K562 (cell line): ENCODE measurements at regions not wholly inside any gene's neighbourhood (a gene's known extent, or its start where the extent isn't known, plus 50 kb on each side); places are given as distances from the start of the nearest gene placed in this dataset.

Source experiments
- ATAC-seq: fragments of 200-7000 bp; cut with Tn5 transposase; 3 replicates; pipeline ENCODE4 v1.9.1; 2020; ENCODE audit warnings: moderate library complexity
- BruUV-seq: library from RNA; stranded (reverse); fragments of 400-500 nt; replicated peaks from 2 replicates; lab custom pipeline; 2021; lab: Mats Ljungman, UMichigan
- CTCF ChIA-PET: fragments of 300-600 bp; formaldehyde crosslinking; extraction: SDS; loops from one replicate; lab custom pipeline; 2021; ENCODE audit warnings: low intra/inter-chr PET ratio; lab: Yijun Ruan, JAX
- POLR2A ChIA-PET: fragments of 300-600, 350-650 bp; sonication (Branson Sonifier 250); formaldehyde crosslinking; extraction: SDS; loops from one replicate; lab custom pipeline; 2021; ENCODE audit warnings: antibody characterized with exemption, inconsistent platforms; lab: Yijun Ruan, JAX
- DNase-seq, 4 experiments: peaks; one replicate each; pipeline versions ENCODE4 v3.0.0 to v3.0.0-alpha.2; 2011 to 2018; ENCODE audit warnings: low spot score in 3 of 4, mixed read lengths in 3 of 4; ENCODE audit errors: extremely low read depth in 1 of 4
- FAIRE-seq: peaks from 2 replicates; lab custom pipeline; 2011; peaks lifted over from hg19 to GRCh38; lab: Jason Lieb, UNC
- H2AFZ ChIP-seq: 2 replicates; pipeline ENCODE4 v1.6.0; 2011; ENCODE audit warnings: low read depth, low read length, control low read depth, inconsistent platforms
- H3K27ac ChIP-seq: fragments of 200-600 bp; 3 replicates; pipeline ENCODE4 v1.8.0; 2011; ENCODE audit warnings: low read depth, mild to moderate bottlenecking, control low read depth, inconsistent platforms, low read length, moderate library complexity, mixed read lengths; ENCODE audit errors: extremely low read depth
- H3K27me3 ChIP-seq, 2 experiments: fragments of 300-600 bp in 1 of 2; 2 replicates in 1 of 2; 3 replicates in 1 of 2; pipeline versions ENCODE4 v1.6.0 to v1.8.0; 2011; ENCODE audit warnings: inconsistent platforms in 2 of 2, low read length in 2 of 2, mild to moderate bottlenecking in 1 of 2, mixed read lengths in 1 of 2, moderate library complexity in 1 of 2; ENCODE audit not compliant: control insufficient read depth in 2 of 2, insufficient read depth in 2 of 2
- H3K36me3 ChIP-seq: fragments of 300-600 bp; 3 replicates; pipeline ENCODE4 v1.8.0; 2011; ENCODE audit warnings: mild to moderate bottlenecking, low read length, inconsistent platforms; ENCODE audit not compliant: control insufficient read depth, insufficient read depth
- H3K4me1 ChIP-seq, 2 experiments: fragments of 200-600 bp in 1 of 2; replicated peaks in 1 of 2; 2 replicates in 1 of 2; 3 replicates in 1 of 2; pipeline versions ENCODE4 v1.5.1 to v1.8.0; 2011; ENCODE audit warnings: inconsistent platforms in 2 of 2, low read length in 2 of 2, mild to moderate bottlenecking in 1 of 2, mixed read lengths in 1 of 2, moderate library complexity in 1 of 2; ENCODE audit not compliant: control insufficient read depth in 2 of 2, insufficient read depth in 2 of 2
- H3K4me2 ChIP-seq: 2 replicates; pipeline ENCODE4 v1.6.1; 2011; ENCODE audit warnings: low read length, control low read depth, inconsistent platforms, mixed read lengths; ENCODE audit not compliant: insufficient read depth
- H3K4me3 ChIP-seq: fragments of 200-600 bp; sonication (generic), shearing (Covaris generic); 2 replicates; pipeline ENCODE4 v1.5.1; 2016; ENCODE audit warnings: control low read depth, inconsistent platforms
- H3K79me2 ChIP-seq: fragments of 200-600 bp; 3 replicates; pipeline ENCODE4 v1.8.0; 2011; ENCODE audit warnings: low read length, inconsistent platforms; ENCODE audit not compliant: control insufficient read depth, insufficient read depth
- H3K9ac ChIP-seq, 2 experiments: 2 replicates each; pipeline versions ENCODE4 v1.6.0 to v1.6.1; 2011; ENCODE audit warnings: low read depth in 2 of 2, low read length in 2 of 2, control low read depth in 1 of 2, inconsistent platforms in 1 of 2, mild to moderate bottlenecking in 1 of 2, mixed read lengths in 1 of 2; ENCODE audit not compliant: insufficient read depth in 1 of 2
- H3K9me1 ChIP-seq: one replicate; pipeline ENCODE4 v1.6.0; 2011; ENCODE audit warnings: inconsistent platforms, mild to moderate bottlenecking, low read length, moderate library complexity; ENCODE audit not compliant: control insufficient read depth, insufficient read depth
- H3K9me3 ChIP-seq: replicated peaks from 2 replicates; pipeline ENCODE4 v1.5.1; 2011; ENCODE audit warnings: low read depth, low read length, inconsistent platforms; ENCODE audit not compliant: control insufficient read depth, insufficient read depth
- H4K20me1 ChIP-seq: replicated peaks from 2 replicates; pipeline ENCODE4 v1.6.1; 2011; ENCODE audit warnings: low read length, inconsistent platforms, mixed read lengths; ENCODE audit not compliant: control insufficient read depth, insufficient read depth
- CHD2 ChIP-seq: IDR thresholded peaks from 2 replicates; pipeline ENCODE4 v1.6.1; 2011; ENCODE audit warnings: low read depth, low read length
- DMBX1 ChIP-seq: fragments of 250-450 bp; sonication (Bioruptor Pico); IDR thresholded peaks from 2 replicates; pipeline ENCODE4 v1.8.0; 2022; ENCODE audit warnings: inconsistent platforms, mild to moderate bottlenecking, moderate library complexity, borderline replicate concordance
- KLF6 ChIP-seq: fragments of 250-450 bp; sonication (Bioruptor Pico); IDR thresholded peaks from 2 replicates; pipeline ENCODE4 v1.4.0; 2020; ENCODE audit warnings: mild to moderate bottlenecking, moderate library complexity, borderline replicate concordance
- L3MBTL2 ChIP-seq: fragments of 450-650 bp; IDR thresholded peaks from 2 replicates; pipeline ENCODE4 v1.6.1; 2016; ENCODE audit warnings: mild to moderate bottlenecking, moderate library complexity
- MCM5 ChIP-seq: fragments of 450-650 bp; IDR thresholded peaks from 2 replicates; pipeline ENCODE4 v1.6.1; 2016; ENCODE audit warnings: low read depth
- NFIC ChIP-seq: fragments of 450-650 bp; IDR thresholded peaks from 2 replicates; pipeline ENCODE4 v1.6.1; 2017; ENCODE audit warnings: mild to moderate bottlenecking, inconsistent platforms
- ZBTB7A ChIP-seq: IDR thresholded peaks from 2 replicates; pipeline ENCODE4 v1.6.1; 2011; ENCODE audit warnings: low read depth, mild to moderate bottlenecking, low read length, moderate library complexity, borderline replicate concordance; ENCODE audit not compliant: control insufficient read depth
- ZC3H4 ChIP-seq: sonication (generic); formaldehyde crosslinking; IDR thresholded peaks from 2 replicates; pipeline ENCODE4 v1.9.0; 2021; ENCODE audit warnings: missing genetic modification reagents, borderline replicate concordance
- ZNF134 ChIP-seq: fragments of 250-450 bp; sonication (Bioruptor Pico); conservative IDR thresholded peaks from 2 replicates; pipeline ENCODE4 v1.4.0; 2020
- ZNF184 ChIP-seq: sonication (generic); formaldehyde crosslinking; IDR thresholded peaks from 2 replicates; pipeline ENCODE4 v1.5.0; 2020; ENCODE audit warnings: missing genetic modification reagents
- ZNF277 ChIP-seq: fragments of 250-450 bp; sonication (Bioruptor Pico); IDR thresholded peaks from 2 replicates; pipeline ENCODE4 v1.8.0; 2022; ENCODE audit warnings: inconsistent platforms, mild to moderate bottlenecking, moderate library complexity, borderline replicate concordance
- ZNF561 ChIP-seq: fragments of 450-650 bp; formaldehyde crosslinking; conservative IDR thresholded peaks from 2 replicates; pipeline ENCODE4 v1.4.0; 2020; ENCODE audit warnings: mild to moderate bottlenecking, moderate library complexity
- ZNF609 ChIP-seq: sonication (generic); formaldehyde crosslinking; IDR thresholded peaks from 2 replicates; pipeline ENCODE4 v1.8.1; 2023; ENCODE audit warnings: missing genetic modification reagents, mild to moderate bottlenecking, borderline replicate concordance
- WGBS: fragments of 100-300 bp; shearing (Covaris generic); methylation state at CpG from one replicate; pipeline ENCODE4 v1.1.6; 2016; ENCODE audit warnings: low coverage, mixed read lengths; ENCODE audit not compliant: insufficient coverage; ENCODE audit errors: missing lambda C conversion rate; 5-methylcytosine and 5-hydroxymethylcytosine counted together
- in situ Hi-C: fragments of 300-500 bp; cut with MboI; formaldehyde crosslinking; loops from 4 replicates; pipeline ENCODE4 v1.15.0; 2018; ENCODE audit warnings: inconsistent platforms, mixed read lengths
- intact Hi-C: fragments of 100-400 bp; cut with micrococcal nuclease; formaldehyde crosslinking; loops from 2 replicates; pipeline ENCODE4 v1.14.2; 2022

GRCh38 chr3:38957296-38957695 lies 94.4 kb downstream of the SCN11A start:
- peak; percentile 13; the same call in 1 of the 3 replicates for ATAC-seq
- intact Hi-C loops (no loop called here), in situ Hi-C loops (no loop called here)
- H3K79me2 ChIP-seq: no peaks in the 10 kb centered on the region
- no peaks in the 10 kb centered on the region for H3K9me1 ChIP-seq
- H3K9ac ChIP-seq: 0 out of 4 replicates have a peak overlapping the region, but pooled peaks of 1 of the 2 experiments have one; percentile 52
- H2AFZ ChIP-seq: no peak overlapping the region
- no peaks in the 10 kb centered on the region for H3K9me3 ChIP-seq
- H3K27ac ChIP-seq: no peak overlapping the region
- ChIA-PET CTCF (no interaction called here), POLR2A (interaction anchor here (0.8 kb wide), 1 partner anchor 12 kb away, joined by 3 read pairs; no protein-coding TSS in a partner anchor)
- H4K20me1 ChIP-seq: no peaks in the 10 kb centered on the region
- H3K4me1 ChIP-seq: no peaks in the 10 kb centered on the region
- no peak for DNase-seq
- H3K36me3 ChIP-seq: no peaks in the 10 kb centered on the region
- H3K4me2 ChIP-seq: no peak overlapping the region
- peaks cover 7 to 16% of the 10 kb centered on the region in 2 experiments; a peak in 4 of 5 replicates for H3K27me3 ChIP-seq
- WGBS: 2% methylated on average over 6 of the region's 6 CpGs
- FAIRE-seq: no peak
- H3K4me3 ChIP-seq: no peak overlapping the region
- no TSS peak for BruUV-seq
- no peak for TF ChIP-seq ZNF134 (CRISPR knock-in tag)
- no peak for TF ChIP-seq ZC3H4
- TF ChIP-seq ZNF561: no peak
- no peak for TF ChIP-seq L3MBTL2
- no peak for TF ChIP-seq NFIC
- no peak for TF ChIP-seq KLF6 (CRISPR knock-in tag)
- no peak for TF ChIP-seq ZNF184
- no peak for TF ChIP-seq ZNF277
- TF ChIP-seq MCM5: no peak
- no peak for TF ChIP-seq CHD2
- TF ChIP-seq ZNF609 (CRISPR knock-in tag): no peak
- no peak for TF ChIP-seq ZBTB7A
- no peak for TF ChIP-seq DMBX1 (CRISPR knock-in tag)
